ENCODE measurements at regions not wholly inside any gene's neighbourhood (a gene's known extent, or its start where the extent isn't known, plus 50 kb on each side); places are given as distances from the start of the nearest gene placed in this dataset.

GRCh38 chr13:34002924-34003323 is 185.0 kb downstream of the RFC3 start:
- TF ChIP-seq CREB5 (CRISPR knock-in tag; IDR thresholded peaks at IDR 0.05; ENCODE audit: low read depth), result no peak
- no peak for TF ChIP-seq ZNF565 (CRISPR knock-in tag; conservative IDR thresholded peaks at IDR 0.05; ENCODE audit: low read depth)
- no peak for TF ChIP-seq TSHZ2 (CRISPR knock-in tag; IDR thresholded peaks at IDR 0.05)
- no peak for TF ChIP-seq ZC3H10 (CRISPR knock-in tag; IDR thresholded peaks at IDR 0.05)
- no peak for TF ChIP-seq PATZ1 (CRISPR knock-in tag; IDR thresholded peaks at IDR 0.05; ENCODE audit: borderline replicate concordance)

All from SK-N-SH treated with all-trans-retinoic acid at 6 μM for 48 hours (cell line).